ENCODE measurements at regions not wholly inside any gene's neighbourhood (a gene's known extent, or its start where the extent isn't known, plus 50 kb on each side); places are given as distances from the start of the nearest gene placed in this dataset.

- TF ChIP-seq CTCF (IDR thresholded peaks at IDR 0.05; ENCODE audit: extremely low read depth, insufficient read depth, missing control alignments) = no peak
- no peak for DNase-seq (ENCODE audit: low spot score)
- in situ Hi-C loops (cut with MboI; ENCODE audit: low pct_unique_long_range_greater_than_20kb, low sequenced_read_pairs, unreplicated experiment) = no loop called here
These were observed 128.1 kb downstream of the ACTL7B start for GRCh38 chr9:108727580-108728111.

- DNase-seq (ENCODE audit: low spot score) = no peak
These were observed 131.1 kb downstream of the ACTL7B start for GRCh38 chr9:108724652-108725051.

GRCh38 chr9:108724122-108724521 is 131.7 kb downstream of the ACTL7B start:
- in situ Hi-C loops (cut with MboI; ENCODE audit: low pct_unique_long_range_greater_than_20kb, low sequenced_read_pairs, unreplicated experiment) = no loop called here
- no peak for TF ChIP-seq CTCF (IDR thresholded peaks at IDR 0.05; ENCODE audit: extremely low read depth, insufficient read depth, missing control alignments)
- DNase-seq (ENCODE audit: low spot score) = no peak

More at GRCh38 chr9:108724652-108725051, 131.1 kb downstream of the ACTL7B start:
- in situ Hi-C loops (cut with MboI; ENCODE audit: low pct_unique_long_range_greater_than_20kb, low sequenced_read_pairs, unreplicated experiment) = no loop called here
- TF ChIP-seq CTCF (IDR thresholded peaks at IDR 0.05; ENCODE audit: extremely low read depth, insufficient read depth, missing control alignments) = no peak

GRCh38 chr9:108722396-108722795 is 133.4 kb downstream of the ACTL7B start:
- TF ChIP-seq CTCF (IDR thresholded peaks at IDR 0.05; ENCODE audit: extremely low read depth, insufficient read depth, missing control alignments) = no peak
- no peak for DNase-seq (ENCODE audit: low spot score)

GRCh38 chr9:108720191-108720642 is 135.6 kb downstream of the ACTL7B start:
- no peak for TF ChIP-seq CTCF (IDR thresholded peaks at IDR 0.05; ENCODE audit: extremely low read depth, insufficient read depth, missing control alignments)
- DNase-seq (ENCODE audit: low spot score) = no peak
- in situ Hi-C loops (cut with MboI; ENCODE audit: low pct_unique_long_range_greater_than_20kb, low sequenced_read_pairs, unreplicated experiment) = no loop called here

More at GRCh38 chr9:108722396-108722795, 133.4 kb downstream of the ACTL7B start:
- in situ Hi-C loops (cut with MboI; ENCODE audit: low pct_unique_long_range_greater_than_20kb, low sequenced_read_pairs, unreplicated experiment) = no loop called here

GRCh38 chr9:108710424-108710823 is 145.4 kb downstream of the ACTL7B start:
- DNase-seq (ENCODE audit: low spot score) = no peak
- in situ Hi-C loops (cut with MboI; ENCODE audit: low pct_unique_long_range_greater_than_20kb, low sequenced_read_pairs, unreplicated experiment) = no loop called here
- no peak for TF ChIP-seq CTCF (IDR thresholded peaks at IDR 0.05; ENCODE audit: extremely low read depth, insufficient read depth, missing control alignments)
